Suprapubic skin (tissue), 4 donors: ENCODE measurements at regions not wholly inside any gene's neighbourhood (a gene's known extent, or its start where the extent isn't known, plus 50 kb on each side); places are given as distances from the start of the nearest gene placed in this dataset.

ENCODE experiments used
- DNase-seq, 2 donors: peaks; one replicate each; pipeline ENCODE4 v3.0.0-alpha.2; 2019; ENCODE audit warnings: low spot score in 2 of 2
- H3K27ac ChIP-seq: fragments of 200-600 bp; sonication (generic); one replicate; pipeline ENCODE4 v1.5.1; 2019
- H3K27me3 ChIP-seq: fragments of 200-600 bp; sonication (generic); one replicate; pipeline ENCODE4 v1.5.1; 2019
- H3K36me3 ChIP-seq: fragments of 200-600 bp; sonication (generic); one replicate; pipeline ENCODE4 v1.5.1; 2019
- H3K4me1 ChIP-seq: fragments of 200-600 bp; sonication (generic); one replicate; pipeline ENCODE4 v1.5.1; 2019
- H3K4me3 ChIP-seq: fragments of 200-600 bp; sonication (generic); one replicate; pipeline ENCODE4 v1.5.1; 2019; ENCODE audit warnings: mild to moderate bottlenecking
- H3K9me3 ChIP-seq: fragments of 200-600 bp; sonication (generic); one replicate; pipeline ENCODE4 v1.5.1; 2019
- CTCF ChIP-seq, 2 donors: fragments of 200-600 bp in 1 of 2; fragments of 450-650 bp in 1 of 2; sonication (generic) in 1 of 2; IDR thresholded peaks; one replicate each; pipeline ENCODE4 v1.5.1; 2016 to 2019; ENCODE audit warnings: antibody characterized with exemption in 2 of 2, mild to moderate bottlenecking in 1 of 2, moderate library complexity in 1 of 2
- EP300 ChIP-seq: sonication (generic); formaldehyde crosslinking; IDR thresholded peaks from one replicate; pipeline ENCODE4 v1.6.1; 2017; ENCODE audit warnings: antibody characterized with exemption
- POLR2A ChIP-seq, 2 donors: fragments of 450-650 bp; IDR thresholded peaks; one replicate each; pipeline ENCODE4 v1.6.1; 2017; ENCODE audit warnings: antibody characterized with exemption in 2 of 2, mild to moderate bottlenecking in 2 of 2, moderate library complexity in 2 of 2
- POLR2AphosphoS5 ChIP-seq, 3 donors: sonication (generic); formaldehyde crosslinking; IDR thresholded peaks; one replicate each; pipeline ENCODE4 v1.6.1; 2017; ENCODE audit warnings: antibody characterized with exemption in 3 of 3
- whole genome bisulfite sequencing: methylation state at CpG from one replicate; pipeline ENCODE4 v1.1.5; 2018; 5-methylcytosine and 5-hydroxymethylcytosine counted together

DNA sequence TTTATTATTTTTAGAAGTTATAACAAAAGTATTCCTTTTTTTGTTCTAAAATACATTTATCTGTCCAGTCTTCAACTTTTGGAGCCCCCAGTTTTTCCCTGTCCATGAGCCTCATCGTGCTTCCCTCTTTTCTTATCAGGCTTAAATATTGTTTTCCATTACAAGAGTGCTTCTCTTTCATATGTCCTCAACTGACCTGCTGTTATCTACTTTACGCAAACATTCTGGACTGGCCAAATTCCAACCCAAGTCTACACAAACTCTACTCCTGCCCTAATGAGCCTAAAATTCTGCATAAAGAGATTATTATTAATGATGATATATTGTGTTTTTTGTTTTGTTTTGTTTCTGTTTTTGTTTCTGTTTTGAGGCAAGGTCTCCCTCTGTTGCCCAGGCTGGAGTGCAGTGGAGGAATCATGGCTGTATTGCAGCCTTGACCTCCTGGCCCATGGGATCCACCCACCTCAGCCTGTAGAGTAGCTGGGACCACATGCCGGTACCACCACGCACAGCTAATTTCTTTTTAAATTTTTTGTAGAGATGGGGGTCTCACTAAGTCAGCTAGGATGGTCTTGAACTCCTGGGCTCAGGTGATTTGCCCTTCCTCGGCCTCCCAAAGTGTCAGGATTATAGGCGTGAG, 318.8 kb upstream of the NEGR1 start:
- Histone ChIP-seq H3K9me3 (no peaks in the 10 kb centered on the region), H3K27me3 (no peaks in the 10 kb centered on the region), H3K27ac (no peak overlapping the region), H3K4me3 (no peak overlapping the region), H3K4me1 (no peaks in the 10 kb centered on the region), H3K36me3 (no peaks in the 10 kb centered on the region)
- 89% methylated on average over 6 of the region's 6 CpGs for WGBS
- no peak for DNase-seq
- TF ChIP-seq POLR2AphosphoS5 (IDR thresholded peaks at IDR 0.05) (no peak), CTCF (IDR thresholded peaks at IDR 0.05) (no peak), EP300 (no peak), POLR2A (IDR thresholded peaks at IDR 0.05) (no peak)

DNA sequence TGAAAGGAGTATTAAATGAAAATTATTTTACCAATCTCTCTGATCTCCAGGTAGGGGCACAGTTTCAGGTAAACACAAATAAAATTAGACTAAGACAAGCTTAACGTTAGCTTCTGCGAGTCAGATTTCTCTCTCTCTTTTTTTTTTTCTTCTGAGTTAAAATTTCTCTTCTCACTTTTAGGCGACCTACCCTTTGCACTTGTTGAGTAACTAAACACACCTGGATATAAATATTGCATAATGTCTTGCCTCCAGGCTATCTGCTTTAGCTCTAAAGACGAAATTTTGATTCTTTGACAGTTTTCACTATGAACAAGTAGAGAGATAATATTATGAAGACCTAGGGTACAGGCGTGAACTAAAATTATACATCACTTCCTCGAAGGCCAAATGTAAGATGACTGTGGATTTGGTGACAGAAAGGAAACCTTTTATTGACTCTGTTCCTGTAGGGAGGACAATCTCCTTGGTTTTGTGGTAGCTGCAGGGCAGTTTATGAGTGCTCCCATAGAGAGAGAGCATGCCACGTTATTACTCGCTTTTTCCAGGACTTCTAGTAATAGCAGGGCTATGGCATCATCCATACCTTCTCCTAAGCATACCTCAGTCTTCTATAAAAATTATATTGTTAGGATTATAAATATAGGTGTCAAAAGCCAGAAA, 303.8 kb upstream of the NEGR1 start:
- no peak for TF ChIP-seq POLR2AphosphoS5 (IDR thresholded peaks at IDR 0.05)
- TF ChIP-seq POLR2A (IDR thresholded peaks at IDR 0.05), result no peak
- no peak for TF ChIP-seq CTCF (IDR thresholded peaks at IDR 0.05)
- TF ChIP-seq EP300, result no peak
- no peak for DNase-seq
- Histone ChIP-seq H3K4me1 (no peaks in the 10 kb centered on the region), H3K27me3 (no peaks in the 10 kb centered on the region), H3K27ac (no peak overlapping the region), H3K36me3 (no peaks in the 10 kb centered on the region), H3K4me3 (no peak overlapping the region), H3K9me3 (no peaks in the 10 kb centered on the region)
- WGBS, result 83% methylated on average over 8 of the region's 8 CpGs

DNA sequence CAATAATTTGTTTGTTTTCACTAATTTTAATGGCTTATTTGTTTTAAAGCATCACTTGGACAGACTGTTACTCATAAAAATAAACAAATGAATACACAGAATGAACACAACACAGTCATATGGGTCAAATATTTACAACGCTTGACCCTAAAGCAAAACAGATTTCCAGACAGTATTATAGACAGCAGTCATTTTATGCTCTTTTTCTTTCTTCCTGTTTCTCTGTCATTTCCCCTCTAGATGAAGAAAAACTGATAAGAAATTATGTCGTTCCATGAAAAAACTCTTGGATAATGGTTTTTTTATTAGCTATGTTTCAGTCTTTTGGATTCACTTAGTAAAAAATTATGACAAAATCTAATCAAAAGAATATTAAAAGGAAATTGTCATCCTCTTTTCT, 297.3 kb upstream of the NEGR1 start:
- H3K4me1 ChIP-seq, result no peaks in the 10 kb centered on the region
- 63% methylated on average over 2 of the region's 2 CpGs for WGBS

GRCh38 chr1:72570815-72571214, 288.5 kb upstream of the NEGR1 start:
- no peak for DNase-seq
- H3K27ac ChIP-seq, result no peak overlapping the region

More for the DNA sequence above, 297.3 kb upstream of the NEGR1 start:
- TF ChIP-seq EP300 (no peak), POLR2AphosphoS5 (IDR thresholded peaks at IDR 0.05) (no peak), POLR2A (IDR thresholded peaks at IDR 0.05) (no peak), CTCF (IDR thresholded peaks at IDR 0.05) (no peak)
- Histone ChIP-seq H3K9me3 (no peaks in the 10 kb centered on the region), H3K27ac (no peak overlapping the region), H3K36me3 (no peaks in the 10 kb centered on the region), H3K27me3 (no peaks in the 10 kb centered on the region), H3K4me3 (no peak overlapping the region)
- no peak for DNase-seq

More at GRCh38 chr1:72570815-72571214, 288.5 kb upstream of the NEGR1 start:
- Histone ChIP-seq H3K36me3 (no peaks in the 10 kb centered on the region), H3K9me3 (no peaks in the 10 kb centered on the region), H3K4me3 (no peak overlapping the region), H3K4me1 (no peaks in the 10 kb centered on the region), H3K27me3 (no peaks in the 10 kb centered on the region)
- TF ChIP-seq EP300 (no peak), POLR2A (IDR thresholded peaks at IDR 0.05) (no peak), POLR2AphosphoS5 (IDR thresholded peaks at IDR 0.05) (no peak), CTCF (IDR thresholded peaks at IDR 0.05) (no peak)
- WGBS, result 86% methylated on average over 2 of the region's 2 CpGs
